Endothelial cell of umbilical vein (primary cell): ENCODE measurements at regions not wholly inside any gene's neighbourhood (a gene's known extent, or its start where the extent isn't known, plus 50 kb on each side); places are given as distances from the start of the nearest gene placed in this dataset.

Experiments used
- BruUV-seq: library from RNA; stranded (reverse); fragments of 400-500 nt; replicated peaks from 2 replicates; lab custom pipeline; 2021; lab: Mats Ljungman, UMichigan
- CTCF ChIA-PET: fragments of 300-600, 350-600 bp; sonication (Branson Sonifier 250); formaldehyde crosslinking; loops from one replicate; lab custom pipeline; 2021; ENCODE audit warnings: antibody characterized with exemption, inconsistent platforms; lab: Charles Lee
- POLR2A ChIA-PET: fragments of 300-600, 350-600 bp; sonication (Branson Sonifier 250); formaldehyde crosslinking; loops from one replicate; lab custom pipeline; 2021; ENCODE audit warnings: antibody characterized with exemption, inconsistent platforms; lab: Charles Lee
- DNase-seq: peaks from one replicate; pipeline ENCODE4 v3.0.0-alpha.2; 2011; ENCODE audit warnings: low read depth, low spot score
- FAIRE-seq: peaks from 2 replicates; lab custom pipeline; 2011; peaks lifted over from hg19 to GRCh38; lab: Jason Lieb, UNC
- H2AFZ ChIP-seq: 2 replicates; pipeline ENCODE4 v1.6.0; 2012; ENCODE audit warnings: low read depth, low read length, control low read depth, inconsistent platforms
- H3K27ac ChIP-seq: 2 replicates; pipeline ENCODE4 v1.5.1; 2011; ENCODE audit warnings: low read depth, mild to moderate bottlenecking, control low read depth, low read length, moderate library complexity; ENCODE audit not compliant: insufficient read depth
- H3K27me3 ChIP-seq, 2 experiments: 2 replicates each; pipeline versions ENCODE4 v1.6.0 to v1.6.1; 2011; ENCODE audit warnings: low read length in 2 of 2, mixed read lengths in 1 of 2; ENCODE audit not compliant: control insufficient read depth in 2 of 2, insufficient read depth in 2 of 2
- H3K36me3 ChIP-seq, 2 experiments: 2 replicates in 1 of 2; 3 replicates in 1 of 2; pipeline ENCODE4 v1.5.1; 2011; ENCODE audit warnings: low read length in 2 of 2, mild to moderate bottlenecking in 1 of 2, moderate library complexity in 1 of 2; ENCODE audit not compliant: control insufficient read depth in 2 of 2, insufficient read depth in 2 of 2; ENCODE audit errors: extremely low read depth in 1 of 2
- H3K4me1 ChIP-seq: 3 replicates; pipeline ENCODE4 v1.5.1; 2011; ENCODE audit warnings: mild to moderate bottlenecking, low read length; ENCODE audit not compliant: control insufficient read depth, insufficient read depth; ENCODE audit errors: extremely low read depth
- H3K4me2 ChIP-seq: 2 replicates; pipeline ENCODE4 v1.6.1; 2011; ENCODE audit warnings: low read length, control low read depth, mixed read lengths; ENCODE audit not compliant: insufficient read depth
- H3K4me3 ChIP-seq, 3 experiments: fragments of 200-600 bp in 1 of 3; sonication (generic), shearing (Covaris generic) in 1 of 3; replicated peaks in 1 of 3; 2 replicates each; pipeline ENCODE4 v1.5.1; 2011 to 2016; ENCODE audit warnings: control low read depth in 3 of 3, low read length in 3 of 3, mild to moderate bottlenecking in 2 of 3, inconsistent platforms in 1 of 3, low read depth in 1 of 3, moderate library complexity in 1 of 3; ENCODE audit not compliant: insufficient read depth in 1 of 3
- H3K79me2 ChIP-seq: 2 replicates; pipeline ENCODE4 v1.6.0; 2012; ENCODE audit warnings: low read length, inconsistent platforms; ENCODE audit not compliant: control insufficient read depth, insufficient read depth
- H3K9ac ChIP-seq: replicated peaks from 2 replicates; pipeline ENCODE3; 2011; ENCODE audit warnings: low read length, control low read depth; ENCODE audit not compliant: insufficient read depth; ENCODE audit errors: extremely low read depth
- H3K9me1 ChIP-seq: replicated peaks from 3 replicates; pipeline ENCODE4 v1.6.0; 2011; ENCODE audit warnings: mild to moderate bottlenecking, low read length; ENCODE audit not compliant: control insufficient read depth, insufficient read depth; ENCODE audit errors: extremely low read depth
- H3K9me3 ChIP-seq: replicated peaks from 2 replicates; pipeline ENCODE4 v1.5.1; 2012; ENCODE audit warnings: low read length, inconsistent platforms; ENCODE audit not compliant: control insufficient read depth, insufficient read depth
- H4K20me1 ChIP-seq: replicated peaks from 2 replicates; pipeline ENCODE3; 2011; ENCODE audit warnings: mild to moderate bottlenecking, low read length; ENCODE audit not compliant: control insufficient read depth, insufficient read depth; ENCODE audit errors: extremely low read depth
- CTCF ChIP-seq, 2 donors: IDR thresholded peaks; 1 replicate in 1 of 2; 2 replicates in 1 of 2; pipeline ENCODE4 v1.5.1; 2011; ENCODE audit warnings: low read length in 2 of 2, mild to moderate bottlenecking in 2 of 2, moderate library complexity in 2 of 2, control low read depth in 1 of 2, inconsistent platforms in 1 of 2, low read depth in 1 of 2; ENCODE audit not compliant: insufficient read depth in 1 of 2; ENCODE audit errors: extremely low read depth in 1 of 2
- EZH2 ChIP-seq: IDR thresholded peaks from 2 replicates; pipeline ENCODE4 v1.6.1; 2012; ENCODE audit warnings: borderline replicate concordance, low read depth, mild to moderate bottlenecking, moderate library complexity, low read length, inconsistent platforms; ENCODE audit not compliant: severe bottlenecking
- FOS ChIP-seq: IDR thresholded peaks from 2 replicates; pipeline ENCODE4 v1.6.1; 2011; ENCODE audit warnings: mild to moderate bottlenecking, low read length, moderate library complexity, borderline replicate concordance; ENCODE audit not compliant: insufficient read depth
- GATA2 ChIP-seq: IDR thresholded peaks from 2 replicates; pipeline ENCODE4 v1.7.0; 2011; ENCODE audit warnings: low read depth, mild to moderate bottlenecking, moderate library complexity, mixed read lengths, low read length; ENCODE audit not compliant: insufficient read length, insufficient read depth
- JUN ChIP-seq: IDR thresholded peaks from 2 replicates; pipeline ENCODE4 v1.6.1; 2011; ENCODE audit warnings: borderline replicate concordance, low read depth; ENCODE audit not compliant: insufficient read length, insufficient read depth
- MAX ChIP-seq: IDR thresholded peaks from 2 replicates; pipeline ENCODE4 v1.6.1; 2011; ENCODE audit not compliant: insufficient read depth, insufficient read length
- POLR2A ChIP-seq: IDR thresholded peaks from 2 replicates; pipeline ENCODE4 v1.6.1; 2012; ENCODE audit warnings: low read depth, mild to moderate bottlenecking, control low read depth, low read length
- POLR2AphosphoS5 ChIP-seq: IDR thresholded peaks from 2 replicates; pipeline ENCODE4 v1.6.1; 2012; ENCODE audit warnings: low read depth, mild to moderate bottlenecking, control low read depth, low read length, moderate library complexity; ENCODE audit not compliant: insufficient read depth
- dilution Hi-C: fragments of 300-500 bp; cut with MboI; formaldehyde crosslinking; loops from one replicate; pipeline ENCODE4 v1.15.0; 2019; ENCODE audit warnings: low sequenced_read_pairs; ENCODE audit not compliant: extremely low pct_ligation_motif_present
- intact Hi-C: fragments of 100-400 bp; cut with micrococcal nuclease; formaldehyde crosslinking; loops from one replicate; pipeline ENCODE4 v1.10.0; 2022

- TF ChIP-seq CTCF (IDR thresholded peaks at IDR 0.05; ENCODE audit: extremely low read depth in 1 of 2, insufficient read depth in 1 of 2, low read depth in 1 of 2, low read length in 2 of 2) (no peak), POLR2A (no peak), FOS (no peak), EZH2 (no peak), JUN (no peak), GATA2 (no peak), POLR2AphosphoS5 (no peak), MAX (no peak)
- Histone ChIP-seq H3K9ac (no peak overlapping the region), H3K4me3 (no peak overlapping the region), H2AFZ (no peak overlapping the region), H3K27ac (no peak overlapping the region), H3K9me3 (no peaks in the 10 kb centered on the region), H3K4me1 (no peaks in the 10 kb centered on the region), H3K36me3 (no peaks in the 10 kb centered on the region), H3K4me2 (no peak overlapping the region), H4K20me1 (no peaks in the 10 kb centered on the region), H3K9me1 (no peaks in the 10 kb centered on the region), H3K27me3 (no peaks in the 10 kb centered on the region), H3K79me2 (no peaks in the 10 kb centered on the region)
- no peak for FAIRE-seq
- no peak for DNase-seq
- intact Hi-C loops = no loop called here
- dilution Hi-C loops = no loop called here
- ChIA-PET POLR2A (no interaction called here), CTCF (no interaction called here)
- no TSS peak for BruUV-seq
Observed at GRCh38 chr2:173708806-173709205, 256.4 kb downstream of the SP3 start.
